ENCODE measurements at regions not wholly inside any gene's neighbourhood (a gene's known extent, or its start where the extent isn't known, plus 50 kb on each side); places are given as distances from the start of the nearest gene placed in this dataset.

DNA sequence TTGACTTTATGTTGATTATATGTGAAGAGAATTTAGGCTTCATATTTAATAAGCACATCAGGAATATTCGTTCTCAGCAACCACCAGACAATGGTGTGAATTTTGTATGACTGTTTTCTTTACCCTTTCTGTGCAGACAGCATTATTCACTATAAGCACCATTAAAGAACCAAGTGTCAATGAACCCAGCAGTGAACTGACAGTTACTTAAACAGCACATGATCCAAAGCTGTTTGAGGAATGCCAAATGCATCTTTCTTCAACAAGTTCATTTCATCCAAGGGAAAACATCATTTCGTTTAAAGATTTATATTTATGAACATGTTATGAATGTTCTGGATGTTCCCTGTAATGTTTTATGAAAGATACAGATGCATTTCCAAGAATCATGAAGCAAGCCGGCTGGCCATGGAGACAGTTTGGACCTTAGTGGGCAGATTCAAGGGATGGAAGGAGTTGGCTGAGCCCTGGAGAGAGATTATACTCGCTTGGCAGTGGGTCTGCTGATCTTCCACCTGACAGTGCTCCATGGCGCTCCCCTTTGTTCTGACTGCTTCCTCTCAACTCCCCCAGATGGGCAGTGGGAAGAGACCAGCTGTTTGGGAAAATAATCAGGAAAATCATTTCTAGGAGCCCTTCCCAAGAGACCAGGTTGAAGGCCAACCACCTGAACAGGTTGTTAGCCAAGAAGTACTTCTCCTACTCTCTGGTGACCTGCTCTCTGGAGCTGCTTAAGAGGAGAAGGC lies 326.0 kb upstream of the RSPO3 start:
- FAIRE-seq (no peak), DNase-seq (ENCODE audit: insufficient read length, low spot score) (no peak)
- TF ChIP-seq, protein P1, sequence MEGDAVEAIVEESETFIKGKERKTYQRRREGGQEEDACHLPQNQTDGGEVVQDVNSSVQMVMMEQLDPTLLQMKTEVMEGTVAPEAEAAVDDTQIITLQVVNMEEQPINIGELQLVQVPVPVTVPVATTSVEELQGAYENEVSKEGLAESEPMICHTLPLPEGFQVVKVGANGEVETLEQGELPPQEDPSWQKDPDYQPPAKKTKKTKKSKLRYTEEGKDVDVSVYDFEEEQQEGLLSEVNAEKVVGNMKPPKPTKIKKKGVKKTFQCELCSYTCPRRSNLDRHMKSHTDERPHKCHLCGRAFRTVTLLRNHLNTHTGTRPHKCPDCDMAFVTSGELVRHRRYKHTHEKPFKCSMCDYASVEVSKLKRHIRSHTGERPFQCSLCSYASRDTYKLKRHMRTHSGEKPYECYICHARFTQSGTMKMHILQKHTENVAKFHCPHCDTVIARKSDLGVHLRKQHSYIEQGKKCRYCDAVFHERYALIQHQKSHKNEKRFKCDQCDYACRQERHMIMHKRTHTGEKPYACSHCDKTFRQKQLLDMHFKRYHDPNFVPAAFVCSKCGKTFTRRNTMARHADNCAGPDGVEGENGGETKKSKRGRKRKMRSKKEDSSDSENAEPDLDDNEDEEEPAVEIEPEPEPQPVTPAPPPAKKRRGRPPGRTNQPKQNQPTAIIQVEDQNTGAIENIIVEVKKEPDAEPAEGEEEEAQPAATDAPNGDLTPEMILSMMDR (IDR thresholded peaks at IDR 0.05; ENCODE audit: insufficient read depth, missing control alignments): no peak

DNA sequence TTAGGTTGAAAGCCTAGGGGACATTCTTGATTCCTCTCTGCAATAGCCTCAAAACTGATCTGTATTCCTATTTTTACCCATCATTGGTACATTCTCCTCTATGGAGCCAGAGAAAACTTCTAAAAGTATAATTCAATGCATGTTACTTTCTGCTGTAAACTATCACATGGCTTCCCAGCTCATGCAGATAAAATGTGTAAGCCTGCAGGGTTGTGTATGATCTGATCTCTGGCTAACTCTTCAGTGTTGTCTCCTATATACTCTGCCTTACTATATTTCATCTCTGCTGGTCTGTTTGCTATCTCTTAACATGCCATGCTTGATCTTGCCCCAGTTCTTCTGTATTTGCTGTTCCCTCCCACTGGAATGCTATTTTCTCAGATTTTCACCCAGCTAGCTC lies 323.3 kb upstream of the RSPO3 start:
- TF ChIP-seq, protein P1 (IDR thresholded peaks at IDR 0.05; ENCODE audit: insufficient read depth, missing control alignments): no peak
- DNase-seq (ENCODE audit: insufficient read length, low spot score): no peak
- FAIRE-seq: no peak

DNA sequence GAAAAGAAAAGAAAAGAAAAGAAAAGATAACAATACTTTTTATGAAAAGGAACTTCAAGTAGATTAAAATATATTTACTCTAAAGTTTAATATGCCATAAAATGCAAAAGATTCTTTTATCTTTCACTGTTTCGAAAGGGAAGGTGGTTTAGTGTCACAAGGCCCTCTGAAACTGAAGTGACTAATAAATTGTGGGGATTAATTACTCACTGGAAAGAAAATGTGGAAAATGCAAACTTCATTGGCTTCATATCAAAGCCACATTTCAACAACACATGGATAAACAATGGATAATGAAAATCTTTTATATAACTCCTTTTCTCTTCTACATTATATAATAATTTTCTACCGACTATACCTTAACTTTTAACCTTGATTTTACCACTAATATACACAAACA lies 320.5 kb upstream of the RSPO3 start:
- no peak for DNase-seq (ENCODE audit: insufficient read length, low spot score)
- TF ChIP-seq, protein P1 (IDR thresholded peaks at IDR 0.05; ENCODE audit: insufficient read depth, missing control alignments): no peak
- no peak for FAIRE-seq

DNA sequence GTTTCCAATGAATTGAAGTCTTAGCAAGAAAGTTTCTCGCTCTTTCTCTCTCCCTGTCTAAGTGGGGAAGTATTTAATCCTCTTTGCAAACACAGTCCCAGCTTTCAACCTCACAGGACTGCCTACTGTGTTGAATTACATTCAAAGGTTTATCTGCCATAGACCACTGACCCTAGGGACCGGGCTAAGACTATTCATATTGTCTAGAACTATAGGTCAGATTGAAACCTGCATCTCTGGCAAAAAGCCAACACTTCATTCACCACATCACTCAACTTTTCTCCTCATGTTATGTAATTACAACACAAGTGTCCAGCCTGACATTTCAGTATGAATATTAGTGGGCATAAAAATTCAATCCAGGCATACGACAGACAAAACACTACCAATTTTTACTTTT lies 314.7 kb upstream of the RSPO3 start:
- TF ChIP-seq, protein P1 (IDR thresholded peaks at IDR 0.05; ENCODE audit: insufficient read depth, missing control alignments): no peak
- no peak for DNase-seq (ENCODE audit: insufficient read length, low spot score)
- no peak for FAIRE-seq

DNA sequence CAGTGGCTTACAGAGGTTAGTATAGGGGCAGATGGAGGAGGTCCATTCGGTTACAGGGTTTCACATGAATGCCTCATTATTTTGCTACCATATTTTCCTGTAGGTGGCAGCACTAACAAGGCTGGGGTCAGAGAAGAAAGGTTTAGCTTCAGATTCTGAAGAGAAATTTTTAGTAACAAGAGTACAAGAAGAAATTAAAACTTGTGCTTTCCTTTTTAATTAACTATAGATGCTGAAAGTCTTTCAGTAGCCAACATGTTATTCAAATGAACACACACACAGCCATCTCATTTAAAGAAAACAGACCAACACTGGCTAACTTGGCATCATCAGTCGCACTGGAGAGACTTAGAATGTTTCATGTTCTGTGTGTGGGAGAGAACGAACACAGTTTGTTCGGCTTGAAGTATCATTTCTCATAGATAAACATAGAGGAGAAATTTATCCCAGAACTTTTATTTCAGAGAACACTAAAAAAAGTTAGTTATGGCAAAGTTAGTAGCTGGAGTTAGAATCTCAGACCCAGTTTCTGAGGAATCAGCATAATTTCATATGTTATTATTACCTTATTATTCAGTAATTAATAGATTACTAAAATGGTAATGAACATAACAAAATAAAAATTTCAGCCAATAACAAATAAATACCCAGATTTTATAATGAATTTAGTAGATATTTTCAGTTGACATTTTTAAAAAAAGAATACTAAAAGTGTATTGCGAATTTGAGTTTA lies 314.0 kb upstream of the RSPO3 start:
- DNase-seq (ENCODE audit: insufficient read length, low spot score) (no peak), FAIRE-seq (peak; percentile 87)
- TF ChIP-seq, protein P1 (IDR thresholded peaks at IDR 0.05; ENCODE audit: insufficient read depth, missing control alignments): peak; percentile 84

DNA sequence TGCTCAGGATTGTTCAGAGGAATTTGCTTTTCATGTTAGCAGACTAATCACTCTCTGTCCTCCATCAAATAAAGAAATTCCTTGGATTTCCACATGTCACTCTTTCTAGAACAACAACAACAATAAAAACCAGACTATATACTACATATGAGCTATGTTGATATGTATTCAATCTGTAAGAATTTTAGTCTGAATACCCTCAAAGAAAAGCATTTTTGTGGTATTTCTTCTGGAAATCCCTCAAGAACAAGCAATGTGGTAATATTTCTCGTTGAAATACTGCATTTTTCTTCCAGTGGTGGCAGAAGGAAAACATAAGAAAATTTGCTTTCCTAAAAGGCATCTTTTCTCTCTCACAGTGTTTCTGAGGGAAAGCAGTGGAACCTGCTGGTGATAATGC lies 312.6 kb upstream of the RSPO3 start:
- DNase-seq (ENCODE audit: insufficient read length, low spot score) (no peak), FAIRE-seq (no peak)
- TF ChIP-seq, protein P1 (IDR thresholded peaks at IDR 0.05; ENCODE audit: insufficient read depth, missing control alignments): no peak

DNA sequence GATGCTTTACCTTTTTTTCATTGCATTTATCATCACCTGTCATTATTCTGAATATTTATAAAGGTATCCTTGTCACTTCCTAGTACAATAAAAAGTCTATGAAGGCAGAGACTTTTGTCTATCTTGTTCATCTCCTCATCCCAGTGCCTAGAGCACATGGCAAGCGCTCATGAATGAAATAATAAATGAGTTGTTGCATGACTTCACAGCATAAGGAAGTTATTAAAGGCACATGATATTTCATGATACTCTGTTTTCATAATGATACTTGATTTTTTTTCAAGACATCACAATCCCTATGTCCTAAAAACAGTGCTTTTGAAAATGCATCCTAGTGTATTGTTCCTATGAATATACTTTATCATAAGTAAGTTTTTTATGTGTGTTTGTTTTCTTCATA lies 310.6 kb upstream of the RSPO3 start:
- DNase-seq (ENCODE audit: insufficient read length, low spot score) (no peak), FAIRE-seq (no peak)
- TF ChIP-seq, protein P1 (IDR thresholded peaks at IDR 0.05; ENCODE audit: insufficient read depth, missing control alignments): no peak

Measured in D721Med (cell line).